GM11168 (cell line): ENCODE measurements at regions not wholly inside any gene's neighbourhood (a gene's known extent, or its start where the extent isn't known, plus 50 kb on each side); places are given as distances from the start of the nearest gene placed in this dataset.

ENCODE experiments used
- in situ Hi-C: fragments of 300-500 bp; cut with MboI; formaldehyde crosslinking; loops from one replicate; pipeline ENCODE4 v1.12.0; 2022; ENCODE audit warnings: low sequenced_read_pairs; ENCODE audit not compliant: unreplicated experiment

GRCh38 chr22:35014812-35015211, 51.1 kb upstream of the ISX start:
- in situ Hi-C loops, result loop anchor here (25.0 kb wide), 1 partner anchor 603 kb away; no protein-coding TSS in a partner anchor
